Muscle layer of duodenum (tissue), 2 donors: ENCODE measurements at regions not wholly inside any gene's neighbourhood (a gene's known extent, or its start where the extent isn't known, plus 50 kb on each side); places are given as distances from the start of the nearest gene placed in this dataset.

ENCODE experiments used
- H3K27ac ChIP-seq: one replicate; pipeline ENCODE4 v1.7.0; 2013; ENCODE audit warnings: mild to moderate bottlenecking, low read length
- H3K27me3 ChIP-seq: one replicate; pipeline ENCODE4 v1.7.0; 2013; ENCODE audit warnings: low read depth, mild to moderate bottlenecking, control low read depth, low read length
- H3K36me3 ChIP-seq, 2 donors: one replicate each; pipeline ENCODE4 v1.7.0; 2013; ENCODE audit warnings: low read length in 2 of 2, control low read depth in 1 of 2, mild to moderate bottlenecking in 1 of 2; ENCODE audit not compliant: insufficient read depth in 2 of 2, control insufficient read depth in 1 of 2
- H3K4me1 ChIP-seq, 2 donors: one replicate each; pipeline ENCODE4 v1.7.0; 2013; ENCODE audit warnings: low read length in 2 of 2, mild to moderate bottlenecking in 2 of 2, control low read depth in 1 of 2, moderate library complexity in 1 of 2; ENCODE audit not compliant: insufficient read depth in 2 of 2, control insufficient read depth in 1 of 2
- H3K4me3 ChIP-seq, 2 donors: one replicate each; pipeline ENCODE4 v1.7.0; 2013; ENCODE audit warnings: low read length in 2 of 2, low read depth in 1 of 2, mild to moderate bottlenecking in 1 of 2
- H3K9me3 ChIP-seq, 2 donors: one replicate each; pipeline ENCODE4 v1.7.0; 2013; ENCODE audit warnings: low read length in 2 of 2, control low read depth in 1 of 2, mild to moderate bottlenecking in 1 of 2; ENCODE audit not compliant: control insufficient read depth in 1 of 2
- donor health status: healthy.

GRCh38 chr1:234865171-234866006 is 255.4 kb upstream of the IRF2BP2 start:
- H3K4me3 ChIP-seq, result no peak overlapping the region
- no peaks in the 10 kb centered on the region for H3K27me3 ChIP-seq
- H3K9me3 ChIP-seq, result no peaks in the 10 kb centered on the region
- no peak overlapping the region for H3K27ac ChIP-seq
- peaks cover 18 to 21% of the 10 kb centered on the region in 2 donors for H3K4me1 ChIP-seq
- H3K36me3 ChIP-seq, result no peaks in the 10 kb centered on the region

GRCh38 chr1:234864116-234864515 is 254.1 kb upstream of the IRF2BP2 start:
- Histone ChIP-seq H3K27ac (no peak overlapping the region), H3K4me3 (no peak overlapping the region), H3K36me3 (no peaks in the 10 kb centered on the region), H3K27me3 (no peaks in the 10 kb centered on the region), H3K9me3 (no peaks in the 10 kb centered on the region), H3K4me1 (peaks cover 16 to 18% of the 10 kb centered on the region in 2 donors)

DNA sequence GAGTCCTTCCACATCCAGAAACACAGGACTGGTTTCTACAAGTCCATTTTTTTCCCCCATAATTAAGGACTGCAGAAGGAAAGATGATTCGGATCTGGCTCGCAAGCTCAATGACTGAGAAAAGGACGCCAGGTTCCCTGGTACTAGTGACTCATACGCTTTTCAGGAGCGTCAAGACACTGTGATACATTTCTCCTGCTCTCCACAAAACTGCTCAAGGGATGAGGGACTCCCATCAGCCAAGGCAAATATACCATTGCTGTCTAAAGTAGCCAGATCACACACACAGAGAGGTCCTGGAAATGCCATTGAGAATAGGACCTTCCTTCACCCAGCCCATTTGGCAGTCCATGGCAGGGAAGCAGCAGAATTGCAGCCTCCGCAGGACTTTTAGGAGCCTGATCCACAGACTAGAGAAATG is 253.6 kb upstream of the IRF2BP2 start:
- H3K27ac ChIP-seq, result peak overlapping the region; percentile 77
- H3K9me3 ChIP-seq, result no peaks in the 10 kb centered on the region
- H3K4me3 ChIP-seq, result peak overlapping the region in 1 of 2 donors; percentile 35
- H3K27me3 ChIP-seq, result no peaks in the 10 kb centered on the region
- H3K36me3 ChIP-seq, result no peaks in the 10 kb centered on the region
- H3K4me1 ChIP-seq, result peaks cover 16 to 18% of the 10 kb centered on the region in 2 donors

- Histone ChIP-seq H3K27ac (peak overlapping the region; percentile 77), H3K4me1 (peaks cover 16 to 18% of the 10 kb centered on the region in 2 donors), H3K9me3 (no peaks in the 10 kb centered on the region), H3K4me3 (peak overlapping the region in 1 of 2 donors; percentile 35), H3K36me3 (no peaks in the 10 kb centered on the region), H3K27me3 (no peaks in the 10 kb centered on the region)
Measured at GRCh38 chr1:234862944-234863515, 253.1 kb upstream of the IRF2BP2 start.

DNA sequence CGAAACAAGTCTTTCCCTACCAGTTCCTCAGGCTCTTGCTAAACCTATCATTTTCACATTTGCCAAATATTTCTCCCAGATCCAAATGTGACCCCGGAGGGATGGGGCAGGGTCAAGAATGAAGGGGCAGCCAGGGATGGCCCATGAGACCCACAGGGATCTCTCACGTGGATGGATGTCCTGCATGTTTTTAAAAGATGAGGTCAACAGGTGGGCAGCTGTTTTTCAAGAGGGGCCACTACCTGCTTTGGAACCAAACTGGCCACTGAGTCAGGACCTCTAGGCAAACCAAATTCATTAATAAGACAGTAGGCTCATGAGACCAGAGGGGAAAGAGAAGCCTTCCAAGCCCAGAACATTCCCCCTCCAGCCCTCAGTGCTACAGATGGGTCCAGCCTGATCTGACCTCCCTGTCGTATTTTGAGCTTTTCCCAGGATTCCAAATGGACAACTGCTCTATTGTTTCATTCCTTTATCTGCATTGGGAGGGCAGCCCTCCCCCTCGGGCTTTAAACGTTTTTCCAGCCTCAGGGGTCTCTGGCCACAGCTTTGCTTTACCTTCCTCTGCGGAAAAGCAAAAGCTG is 252.5 kb upstream of the IRF2BP2 start:
- Histone ChIP-seq H3K9me3 (no peaks in the 10 kb centered on the region), H3K4me1 (peaks cover 14 to 18% of the 10 kb centered on the region in 2 donors), H3K27ac (peak overlapping the region; percentile 77), H3K36me3 (no peaks in the 10 kb centered on the region), H3K27me3 (no peaks in the 10 kb centered on the region), H3K4me3 (peak overlapping the region in 1 of 2 donors; percentile 35)

GRCh38 chr1:234861761-234862160 is 251.8 kb upstream of the IRF2BP2 start:
- peaks cover 12 to 18% of the 10 kb centered on the region in 2 donors for H3K4me1 ChIP-seq
- H3K27me3 ChIP-seq, result no peaks in the 10 kb centered on the region
- no peaks in the 10 kb centered on the region for H3K9me3 ChIP-seq
- H3K4me3 ChIP-seq, result no peak overlapping the region
- H3K27ac ChIP-seq, result peak overlapping the region; percentile 77
- no peaks in the 10 kb centered on the region for H3K36me3 ChIP-seq

DNA sequence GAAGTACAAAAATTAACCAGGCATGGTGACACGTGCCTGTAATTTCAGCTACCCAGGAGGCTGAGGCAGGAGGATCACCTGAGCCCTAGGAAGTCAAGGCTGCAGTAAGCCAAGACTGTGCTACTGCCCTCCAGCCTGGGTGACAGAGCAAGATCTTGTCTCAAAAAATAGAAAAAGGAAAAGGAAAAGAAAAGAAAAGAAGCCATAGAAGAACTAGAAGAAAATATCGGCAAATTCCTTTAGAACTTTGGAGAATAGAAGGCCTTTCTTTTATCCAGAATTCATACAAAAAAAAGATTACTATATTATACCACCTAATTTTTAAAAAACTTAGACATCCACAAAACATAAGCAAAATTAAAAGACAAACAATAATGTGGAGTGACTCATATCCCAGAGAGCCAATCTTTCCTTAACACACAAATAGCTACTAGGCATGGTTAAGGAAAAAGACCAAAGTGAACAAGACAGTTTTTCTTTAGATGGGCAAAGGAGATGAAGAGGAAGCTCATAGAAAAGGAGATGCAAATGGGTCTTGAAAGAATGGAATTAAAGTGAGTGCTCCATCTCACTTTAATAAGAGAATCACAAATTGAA is 251.1 kb upstream of the IRF2BP2 start:
- Histone ChIP-seq H3K36me3 (no peaks in the 10 kb centered on the region), H3K4me1 (peaks cover 15 to 18% of the 10 kb centered on the region in 2 donors), H3K9me3 (no peaks in the 10 kb centered on the region), H3K4me3 (no peak overlapping the region), H3K27me3 (no peaks in the 10 kb centered on the region), H3K27ac (no peak overlapping the region)

DNA sequence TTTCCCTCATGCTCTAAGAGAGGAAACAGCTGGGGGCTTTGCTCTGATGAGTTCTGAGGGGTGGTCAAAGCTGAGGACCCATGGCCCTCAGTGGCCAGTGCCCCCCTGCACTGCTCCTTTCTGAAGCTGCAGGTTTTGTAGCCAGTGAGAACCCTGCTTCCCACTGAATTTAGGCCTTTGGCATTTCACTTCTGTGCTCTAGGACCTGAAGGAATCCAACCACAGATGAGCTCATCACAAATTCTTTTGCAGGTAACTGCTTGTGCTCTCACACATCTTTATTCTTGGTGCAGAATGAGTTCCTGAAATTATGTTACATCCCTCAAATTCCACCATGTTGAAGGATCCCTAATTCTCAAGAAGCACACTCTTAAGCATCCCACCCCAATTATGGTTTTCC is 248.7 kb upstream of the IRF2BP2 start:
- no peak overlapping the region for H3K27ac ChIP-seq
- no peaks in the 10 kb centered on the region for H3K36me3 ChIP-seq
- no peaks in the 10 kb centered on the region for H3K9me3 ChIP-seq
- no peaks in the 10 kb centered on the region for H3K27me3 ChIP-seq
- no peak overlapping the region for H3K4me3 ChIP-seq
- peaks cover 15 to 16% of the 10 kb centered on the region in 2 donors for H3K4me1 ChIP-seq

DNA sequence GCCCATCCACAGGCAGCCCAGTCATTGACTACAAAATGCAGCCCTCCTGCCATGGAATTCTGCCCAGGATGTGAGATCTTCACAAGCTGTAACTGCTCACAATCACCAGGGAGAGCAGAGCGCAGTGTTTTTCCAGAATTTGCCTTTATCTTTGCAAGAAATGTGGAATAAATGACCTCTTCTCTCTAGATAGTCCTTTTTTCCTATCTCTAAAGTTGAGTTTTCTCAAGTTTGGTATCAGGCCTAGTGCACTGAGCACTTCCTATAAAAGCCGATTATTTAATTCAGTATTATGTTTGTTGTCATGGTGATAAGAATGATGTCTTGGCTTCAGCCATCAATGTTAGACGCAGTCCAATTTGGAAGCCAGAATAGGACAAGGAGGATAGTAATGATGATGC is 246.9 kb upstream of the IRF2BP2 start:
- no peaks in the 10 kb centered on the region for H3K36me3 ChIP-seq
- H3K9me3 ChIP-seq, result no peaks in the 10 kb centered on the region
- peak overlapping the region; percentile 61 for H3K27ac ChIP-seq
- H3K4me1 ChIP-seq, result peaks cover 0 to 4% of the 10 kb centered on the region in 2 donors
- H3K4me3 ChIP-seq, result no peak overlapping the region
- no peaks in the 10 kb centered on the region for H3K27me3 ChIP-seq

GRCh38 chr1:234855851-234856250 is 245.9 kb upstream of the IRF2BP2 start:
- Histone ChIP-seq H3K27ac (no peak overlapping the region), H3K4me3 (no peak overlapping the region)

GRCh38 chr1:234854645-234855039 is 244.7 kb upstream of the IRF2BP2 start:
- H3K27me3 ChIP-seq, result no peaks in the 10 kb centered on the region
- H3K4me1 ChIP-seq, result peaks cover 0 to 4% of the 10 kb centered on the region in 2 donors
- H3K4me3 ChIP-seq, result no peak overlapping the region
- H3K36me3 ChIP-seq, result no peaks in the 10 kb centered on the region
- no peaks in the 10 kb centered on the region for H3K9me3 ChIP-seq
- no peak overlapping the region for H3K27ac ChIP-seq

More at GRCh38 chr1:234855851-234856250, 245.9 kb upstream of the IRF2BP2 start:
- H3K9me3 ChIP-seq, result no peaks in the 10 kb centered on the region
- no peaks in the 10 kb centered on the region for H3K36me3 ChIP-seq
- peaks cover 0 to 4% of the 10 kb centered on the region in 2 donors for H3K4me1 ChIP-seq
- no peaks in the 10 kb centered on the region for H3K27me3 ChIP-seq
